ENCODE measurements at regions not wholly inside any gene's neighbourhood (a gene's known extent, or its start where the extent isn't known, plus 50 kb on each side); places are given as distances from the start of the nearest gene placed in this dataset.

DNA sequence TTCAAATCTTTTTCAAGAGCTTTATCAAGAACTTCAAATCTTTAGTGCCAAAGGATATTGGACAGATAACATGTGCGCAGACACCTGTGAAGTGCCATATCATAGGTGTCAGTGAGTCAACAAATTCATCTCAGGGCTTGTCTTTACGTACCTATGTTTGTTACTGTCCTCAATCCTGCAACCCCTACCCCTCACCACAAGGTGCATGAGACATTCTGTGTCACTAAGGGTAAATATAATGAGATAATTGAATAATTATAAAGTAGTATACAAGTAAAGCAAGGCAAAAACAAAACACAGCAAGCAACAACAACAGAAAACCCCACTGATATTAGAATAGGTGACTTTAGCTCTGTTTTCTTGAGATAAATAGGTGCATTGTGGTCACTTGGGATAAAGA, 1495.8 kb upstream of the TMEFF2 start:
- POLR2A ChIA-PET = no interaction called here
- 22% methylated on average over 2 of the region's 2 CpGs for WGBS (ENCODE audit: low lambda C conversion rate)
- no peaks in the 10 kb centered on the region for H3K36me3 ChIP-seq (replicated peaks in 1 of 2; ENCODE audit: control insufficient read depth in 1 of 2, insufficient read depth in 2 of 2, low read length in 2 of 2)
- in situ Hi-C loops (cut with HindIII; ENCODE audit: extremely low pct_ligation_motif_present, low pct_unique_long_range_greater_than_20kb) (loop anchor here (5.0 to 10.0 kb wide), 2 partner anchors 272 to 1624 kb away; no protein-coding TSS in a partner anchor), intact Hi-C loops (cut with micrococcal nuclease; ENCODE audit: unreplicated experiment) (no loop called here)
- no peaks in the 10 kb centered on the region for H4K20me1 ChIP-seq (ENCODE audit: insufficient read depth, low read length)
- CTCF ChIA-PET (ENCODE audit: low intra/inter-chr PET ratio, low total read pairs) = no interaction called here
- ATAC-seq = peak; percentile 48; the same call in 1 of the 3 replicates
- H3K27me3 ChIP-seq (ENCODE audit: control insufficient read depth in 1 of 2, insufficient read depth in 2 of 2, low read length in 2 of 2) = no peaks in the 10 kb centered on the region
- no peak overlapping the region for H3K27ac ChIP-seq (ENCODE audit: extremely low read length, insufficient read depth, low read length)
- H3K9me3 ChIP-seq (ENCODE audit: low read length) = no peaks in the 10 kb centered on the region
- H3K4me3 ChIP-seq (replicated peaks in 1 of 3; ENCODE audit: insufficient read depth in 1 of 3, low read depth in 2 of 3, low read length in 3 of 3) = no peak overlapping the region
- H3K9ac ChIP-seq (ENCODE audit: insufficient read depth, low read depth, low read length) = no peak overlapping the region
- BruUV-seq (replicated peaks) = no TSS peak
- TF ChIP-seq HOXA7 (CRISPR knock-in tag; IDR thresholded peaks at IDR 0.05) (no peak), HMGA1 (CRISPR knock-in tag; conservative IDR thresholded peaks at IDR 0.05) (no peak), ZNF3 (CRISPR knock-in tag; IDR thresholded peaks at IDR 0.05) (no peak), NR3C1 (CRISPR knock-in tag; IDR thresholded peaks at IDR 0.05) (no peak), STAG1 (CRISPR knock-in tag; IDR thresholded peaks at IDR 0.05) (no peak), ZNF317 (CRISPR knock-in tag; IDR thresholded peaks at IDR 0.05) (no peak), ZEB1 (IDR thresholded peaks at IDR 0.05; ENCODE audit: insufficient replicate concordance, low read depth) (no peak)
- TF ChIP-seq, protein P1, sequence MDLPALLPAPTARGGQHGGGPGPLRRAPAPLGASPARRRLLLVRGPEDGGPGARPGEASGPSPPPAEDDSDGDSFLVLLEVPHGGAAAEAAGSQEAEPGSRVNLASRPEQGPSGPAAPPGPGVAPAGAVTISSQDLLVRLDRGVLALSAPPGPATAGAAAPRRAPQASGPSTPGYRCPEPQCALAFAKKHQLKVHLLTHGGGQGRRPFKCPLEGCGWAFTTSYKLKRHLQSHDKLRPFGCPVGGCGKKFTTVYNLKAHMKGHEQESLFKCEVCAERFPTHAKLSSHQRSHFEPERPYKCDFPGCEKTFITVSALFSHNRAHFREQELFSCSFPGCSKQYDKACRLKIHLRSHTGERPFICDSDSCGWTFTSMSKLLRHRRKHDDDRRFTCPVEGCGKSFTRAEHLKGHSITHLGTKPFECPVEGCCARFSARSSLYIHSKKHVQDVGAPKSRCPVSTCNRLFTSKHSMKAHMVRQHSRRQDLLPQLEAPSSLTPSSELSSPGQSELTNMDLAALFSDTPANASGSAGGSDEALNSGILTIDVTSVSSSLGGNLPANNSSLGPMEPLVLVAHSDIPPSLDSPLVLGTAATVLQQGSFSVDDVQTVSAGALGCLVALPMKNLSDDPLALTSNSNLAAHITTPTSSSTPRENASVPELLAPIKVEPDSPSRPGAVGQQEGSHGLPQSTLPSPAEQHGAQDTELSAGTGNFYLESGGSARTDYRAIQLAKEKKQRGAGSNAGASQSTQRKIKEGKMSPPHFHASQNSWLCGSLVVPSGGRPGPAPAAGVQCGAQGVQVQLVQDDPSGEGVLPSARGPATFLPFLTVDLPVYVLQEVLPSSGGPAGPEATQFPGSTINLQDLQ (CRISPR knock-in tag; IDR thresholded peaks at IDR 0.05) = no peak
- TF ChIP-seq, protein P2, sequence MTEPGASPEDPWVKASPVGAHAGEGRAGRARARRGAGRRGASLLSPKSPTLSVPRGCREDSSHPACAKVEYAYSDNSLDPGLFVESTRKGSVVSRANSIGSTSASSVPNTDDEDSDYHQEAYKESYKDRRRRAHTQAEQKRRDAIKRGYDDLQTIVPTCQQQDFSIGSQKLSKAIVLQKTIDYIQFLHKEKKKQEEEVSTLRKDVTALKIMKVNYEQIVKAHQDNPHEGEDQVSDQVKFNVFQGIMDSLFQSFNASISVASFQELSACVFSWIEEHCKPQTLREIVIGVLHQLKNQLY (CRISPR knock-in tag; IDR thresholded peaks at IDR 0.05) = no peak
- TF ChIP-seq, protein P3, sequence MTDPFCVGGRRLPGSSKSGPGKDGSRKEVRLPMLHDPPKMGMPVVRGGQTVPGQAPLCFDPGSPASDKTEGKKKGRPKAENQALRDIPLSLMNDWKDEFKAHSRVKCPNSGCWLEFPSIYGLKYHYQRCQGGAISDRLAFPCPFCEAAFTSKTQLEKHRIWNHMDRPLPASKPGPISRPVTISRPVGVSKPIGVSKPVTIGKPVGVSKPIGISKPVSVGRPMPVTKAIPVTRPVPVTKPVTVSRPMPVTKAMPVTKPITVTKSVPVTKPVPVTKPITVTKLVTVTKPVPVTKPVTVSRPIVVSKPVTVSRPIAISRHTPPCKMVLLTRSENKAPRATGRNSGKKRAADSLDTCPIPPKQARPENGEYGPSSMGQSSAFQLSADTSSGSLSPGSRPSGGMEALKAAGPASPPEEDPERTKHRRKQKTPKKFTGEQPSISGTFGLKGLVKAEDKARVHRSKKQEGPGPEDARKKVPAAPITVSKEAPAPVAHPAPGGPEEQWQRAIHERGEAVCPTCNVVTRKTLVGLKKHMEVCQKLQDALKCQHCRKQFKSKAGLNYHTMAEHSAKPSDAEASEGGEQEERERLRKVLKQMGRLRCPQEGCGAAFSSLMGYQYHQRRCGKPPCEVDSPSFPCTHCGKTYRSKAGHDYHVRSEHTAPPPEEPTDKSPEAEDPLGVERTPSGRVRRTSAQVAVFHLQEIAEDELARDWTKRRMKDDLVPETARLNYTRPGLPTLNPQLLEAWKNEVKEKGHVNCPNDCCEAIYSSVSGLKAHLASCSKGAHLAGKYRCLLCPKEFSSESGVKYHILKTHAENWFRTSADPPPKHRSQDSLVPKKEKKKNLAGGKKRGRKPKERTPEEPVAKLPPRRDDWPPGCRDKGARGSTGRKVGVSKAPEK (CRISPR knock-in tag; IDR thresholded peaks at IDR 0.05; ENCODE audit: borderline replicate concordance) = no peak
- no peak for DNase-seq (ENCODE audit: low spot score)
- no peak overlapping the region for H3K4me2 ChIP-seq (ENCODE audit: low read depth, low read length)
- FAIRE-seq = no peak
- no peak overlapping the region for H2AFZ ChIP-seq (ENCODE audit: low read length)
- H3K4me1 ChIP-seq (ENCODE audit: insufficient read depth, low read length) = no peaks in the 10 kb centered on the region
- H3K79me2 ChIP-seq (ENCODE audit: insufficient read depth, low read length) = no peaks in the 10 kb centered on the region
